K562 (cell line): ENCODE measurements at regions not wholly inside any gene's neighbourhood (a gene's known extent, or its start where the extent isn't known, plus 50 kb on each side); places are given as distances from the start of the nearest gene placed in this dataset.

Source experiments
- AFF1 ChIP-seq, 2 experiments: fragments of 450-650 bp; IDR thresholded peaks; 2 replicates each; pipeline ENCODE4 v1.6.1; 2018; ENCODE audit warnings: mild to moderate bottlenecking in 2 of 2, low read depth in 1 of 2; ENCODE audit not compliant: partially characterized antibody in 2 of 2
- CBX8 ChIP-seq: fragments of 200-600 bp; sonication (generic); IDR thresholded peaks from 2 replicates; pipeline ENCODE4 v1.6.1; 2012; ENCODE audit warnings: borderline replicate concordance, mixed run types, low read depth, mild to moderate bottlenecking, moderate library complexity, mixed read lengths, low read length, control low read depth, inconsistent platforms; ENCODE audit not compliant: poor library complexity, severe bottlenecking; ENCODE audit errors: extremely low read depth
- CEBPB ChIP-seq: fragments of 450-650 bp; IDR thresholded peaks from 2 replicates; pipeline ENCODE4 v1.6.1; 2016; ENCODE audit warnings: missing genetic modification characterization, missing compliant biosample characterization
- CTCFL ChIP-seq: IDR thresholded peaks from 2 replicates; pipeline ENCODE4 v1.6.1; 2011; ENCODE audit warnings: borderline replicate concordance, low read depth, mild to moderate bottlenecking, moderate library complexity, low read length; ENCODE audit not compliant: insufficient read depth, poor library complexity, severe bottlenecking
- FOXO4 ChIP-seq: fragments of 450-650 bp; formaldehyde crosslinking; IDR thresholded peaks from 2 replicates; pipeline ENCODE4 v1.4.0; 2020; ENCODE audit warnings: mild to moderate bottlenecking, moderate library complexity
- MCM3 ChIP-seq: fragments of 450-650 bp; IDR thresholded peaks from 2 replicates; pipeline ENCODE4 v1.6.1; 2016
- MYBL2 ChIP-seq, 2 experiments: fragments of 450-650 bp in 1 of 2; sonication (generic) in 1 of 2; formaldehyde crosslinking in 1 of 2; IDR thresholded peaks; 2 replicates each; pipeline versions ENCODE4 v1.6.1 to v1.8.1; 2017 to 2022; ENCODE audit warnings: borderline replicate concordance in 1 of 2, inconsistent platforms in 1 of 2, low read depth in 1 of 2, mild to moderate bottlenecking in 1 of 2, missing genetic modification reagents in 1 of 2, moderate library complexity in 1 of 2
- NFIC ChIP-seq: fragments of 450-650 bp; IDR thresholded peaks from 2 replicates; pipeline ENCODE4 v1.6.1; 2017; ENCODE audit warnings: mild to moderate bottlenecking, inconsistent platforms
- RNF219 ChIP-seq: fragments of 250-450 bp; sonication (Bioruptor Pico); IDR thresholded peaks from 2 replicates; pipeline ENCODE4 v1.5.0; 2022; ENCODE audit warnings: mild to moderate bottlenecking
- TCF15 ChIP-seq: fragments of 250-450 bp; sonication (Bioruptor Pico); IDR thresholded peaks from 2 replicates; pipeline ENCODE4 v1.8.0; 2022; ENCODE audit warnings: moderate library complexity, mild to moderate bottlenecking, inconsistent platforms
- TFAP4 ChIP-seq: sonication (generic); formaldehyde crosslinking; IDR thresholded peaks from 2 replicates; pipeline ENCODE4 v1.8.0; 2022; ENCODE audit warnings: missing genetic modification reagents, mild to moderate bottlenecking, moderate library complexity, borderline replicate concordance
- TRIM28 ChIP-seq: fragments of 450-650 bp; IDR thresholded peaks from 2 replicates; pipeline ENCODE4 v1.6.1; 2017
- XRCC4 ChIP-seq: IDR thresholded peaks from one replicate; pipeline ENCODE4 v1.6.1; 2011; ENCODE audit not compliant: insufficient read depth, insufficient read length; ENCODE audit errors: extremely low read depth
- ZNF444 ChIP-seq: fragments of 250-450 bp; sonication (Bioruptor Pico); IDR thresholded peaks from 2 replicates; pipeline ENCODE4 v1.4.0; 2020; ENCODE audit warnings: mild to moderate bottlenecking, moderate library complexity

GRCh38 chr18:1464444-1465217 is 560.0 kb downstream of the ADCYAP1 start (continued):
- TF ChIP-seq AFF1 (IDR thresholded peaks at IDR 0.05; ENCODE audit: low read depth in 1 of 2, partially characterized antibody in 2 of 2) (no peak), MYBL2 (IDR thresholded peaks at IDR 0.05; ENCODE audit: low read depth) (peak; percentile 33; the same call in 1 of the 2 replicates), MYBL2 (CRISPR knock-in tag; IDR thresholded peaks at IDR 0.05; ENCODE audit: borderline replicate concordance) (no peak), CTCFL (no peak), MCM3 (no peak), TFAP4 (CRISPR knock-in tag) (no peak), TCF15 (CRISPR knock-in tag) (no peak), TRIM28 (no peak), FOXO4 (CRISPR knock-in tag) (no peak), RNF219 (no peak), CEBPB (no peak), NFIC (no peak), CBX8 (no peak), ZNF444 (no peak), XRCC4 (no peak)
